ENCODE measurements at regions not wholly inside any gene's neighbourhood (a gene's known extent, or its start where the extent isn't known, plus 50 kb on each side); places are given as distances from the start of the nearest gene placed in this dataset.

DNA sequence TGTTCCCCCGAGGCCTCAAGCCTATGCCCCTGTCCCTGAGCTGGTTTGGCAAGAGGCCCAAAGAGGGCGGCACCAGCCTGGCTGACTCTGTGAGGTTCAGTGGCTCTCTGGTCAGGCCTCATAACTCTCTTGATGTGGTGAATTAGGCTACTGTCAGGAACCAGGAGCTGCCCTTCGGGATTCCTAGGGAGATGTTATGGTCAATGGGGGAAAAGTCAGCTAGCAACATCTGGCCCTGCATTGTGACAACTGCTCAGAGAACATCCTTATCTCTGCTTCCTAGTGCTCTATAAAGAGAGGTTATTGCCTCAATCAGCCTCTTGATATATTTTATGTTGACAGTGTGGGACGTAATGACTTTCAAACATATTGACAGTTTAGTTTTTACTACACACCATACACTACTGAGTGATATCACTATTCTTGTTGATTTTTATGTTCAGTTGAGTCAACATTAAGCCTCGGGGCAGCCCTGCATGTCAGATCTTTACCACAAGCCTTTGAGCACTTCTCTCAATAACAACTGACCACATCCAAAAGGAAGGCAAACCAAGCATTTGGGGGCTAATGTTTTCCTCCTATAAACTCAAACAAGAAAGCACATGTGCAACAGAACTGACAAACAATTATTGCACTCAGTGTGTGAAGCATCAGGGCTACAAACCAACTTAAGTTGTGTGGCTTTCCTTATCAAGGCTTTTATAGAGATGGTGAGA lies 448.3 kb upstream of the SLC14A2 start (continued):
- TF ChIP-seq NANOG (IDR thresholded peaks at IDR 0.05; ENCODE audit: borderline replicate concordance) = no peak

GRCh38 chr18:45167631-45168280 lies 447.5 kb upstream of the SLC14A2 start:
- Mint-ChIP-seq H3K36me3 (ENCODE audit: low read depth) (no peaks in the 10 kb centered on the region), H3K4me1 (no peaks in the 10 kb centered on the region), H3K9me3 (no peaks in the 10 kb centered on the region), H3K27ac (no peak overlapping the region), H3K4me3 (no peak overlapping the region), H3K27me3 (ENCODE audit: insufficient read depth, low read depth, poor library complexity) (no peaks in the 10 kb centered on the region)
- Histone ChIP-seq H3K36me3 (ENCODE audit: insufficient read depth) (no peaks in the 10 kb centered on the region), H3K4me2 (no peak overlapping the region), H3K27ac (ENCODE audit: low read depth) (no peak overlapping the region), H3K79me2 (replicated peaks; ENCODE audit: insufficient read depth) (no peaks in the 10 kb centered on the region), H3K27me3 (ENCODE audit: insufficient read depth) (no peaks in the 10 kb centered on the region), H2AFZ (0 out of 2 replicates have a peak overlapping the region, but pooled peaks have one; percentile 23), H3F3A (replicated peaks; ENCODE audit: low read depth) (no peaks in the 10 kb centered on the region), H4K20me1 (replicated peaks; ENCODE audit: insufficient read depth) (no peaks in the 10 kb centered on the region), H3K4me1 (ENCODE audit: insufficient read depth) (no peaks in the 10 kb centered on the region), H3K9me2 (ENCODE audit: insufficient read depth) (no peaks in the 10 kb centered on the region), H3K4me3 (no peak overlapping the region)
- no peak for ATAC-seq
- DNase-seq (ENCODE audit: low spot score) = no peak
- TF ChIP-seq CTCF (conservative IDR thresholded peaks at IDR 0.05; ENCODE audit: low read depth in 2 of 2) (no peak), EZH2phosphoT487 (IDR thresholded peaks at IDR 0.05; ENCODE audit: unreplicated experiment) (no peak), ZNF331 (CRISPR knock-in tag; IDR thresholded peaks at IDR 0.05; ENCODE audit: low read depth) (no peak), ETS1 (IDR thresholded peaks at IDR 0.05) (no peak), EZH2 (IDR thresholded peaks at IDR 0.05; ENCODE audit: low read depth, unreplicated experiment) (no peak), NANOG (IDR thresholded peaks at IDR 0.05; ENCODE audit: borderline replicate concordance) (no peak), CREB1 (CRISPR knock-in tag; IDR thresholded peaks at IDR 0.05; ENCODE audit: low read depth) (no peak), ZNF114 (CRISPR knock-in tag; IDR thresholded peaks at IDR 0.05) (no peak), POLR2AphosphoS5 (IDR thresholded peaks at IDR 0.05; ENCODE audit: low read depth) (no peak), STAT1 (IDR thresholded peaks at IDR 0.05; ENCODE audit: unreplicated experiment) (no peak)
- TF ChIP-seq, protein P1, sequence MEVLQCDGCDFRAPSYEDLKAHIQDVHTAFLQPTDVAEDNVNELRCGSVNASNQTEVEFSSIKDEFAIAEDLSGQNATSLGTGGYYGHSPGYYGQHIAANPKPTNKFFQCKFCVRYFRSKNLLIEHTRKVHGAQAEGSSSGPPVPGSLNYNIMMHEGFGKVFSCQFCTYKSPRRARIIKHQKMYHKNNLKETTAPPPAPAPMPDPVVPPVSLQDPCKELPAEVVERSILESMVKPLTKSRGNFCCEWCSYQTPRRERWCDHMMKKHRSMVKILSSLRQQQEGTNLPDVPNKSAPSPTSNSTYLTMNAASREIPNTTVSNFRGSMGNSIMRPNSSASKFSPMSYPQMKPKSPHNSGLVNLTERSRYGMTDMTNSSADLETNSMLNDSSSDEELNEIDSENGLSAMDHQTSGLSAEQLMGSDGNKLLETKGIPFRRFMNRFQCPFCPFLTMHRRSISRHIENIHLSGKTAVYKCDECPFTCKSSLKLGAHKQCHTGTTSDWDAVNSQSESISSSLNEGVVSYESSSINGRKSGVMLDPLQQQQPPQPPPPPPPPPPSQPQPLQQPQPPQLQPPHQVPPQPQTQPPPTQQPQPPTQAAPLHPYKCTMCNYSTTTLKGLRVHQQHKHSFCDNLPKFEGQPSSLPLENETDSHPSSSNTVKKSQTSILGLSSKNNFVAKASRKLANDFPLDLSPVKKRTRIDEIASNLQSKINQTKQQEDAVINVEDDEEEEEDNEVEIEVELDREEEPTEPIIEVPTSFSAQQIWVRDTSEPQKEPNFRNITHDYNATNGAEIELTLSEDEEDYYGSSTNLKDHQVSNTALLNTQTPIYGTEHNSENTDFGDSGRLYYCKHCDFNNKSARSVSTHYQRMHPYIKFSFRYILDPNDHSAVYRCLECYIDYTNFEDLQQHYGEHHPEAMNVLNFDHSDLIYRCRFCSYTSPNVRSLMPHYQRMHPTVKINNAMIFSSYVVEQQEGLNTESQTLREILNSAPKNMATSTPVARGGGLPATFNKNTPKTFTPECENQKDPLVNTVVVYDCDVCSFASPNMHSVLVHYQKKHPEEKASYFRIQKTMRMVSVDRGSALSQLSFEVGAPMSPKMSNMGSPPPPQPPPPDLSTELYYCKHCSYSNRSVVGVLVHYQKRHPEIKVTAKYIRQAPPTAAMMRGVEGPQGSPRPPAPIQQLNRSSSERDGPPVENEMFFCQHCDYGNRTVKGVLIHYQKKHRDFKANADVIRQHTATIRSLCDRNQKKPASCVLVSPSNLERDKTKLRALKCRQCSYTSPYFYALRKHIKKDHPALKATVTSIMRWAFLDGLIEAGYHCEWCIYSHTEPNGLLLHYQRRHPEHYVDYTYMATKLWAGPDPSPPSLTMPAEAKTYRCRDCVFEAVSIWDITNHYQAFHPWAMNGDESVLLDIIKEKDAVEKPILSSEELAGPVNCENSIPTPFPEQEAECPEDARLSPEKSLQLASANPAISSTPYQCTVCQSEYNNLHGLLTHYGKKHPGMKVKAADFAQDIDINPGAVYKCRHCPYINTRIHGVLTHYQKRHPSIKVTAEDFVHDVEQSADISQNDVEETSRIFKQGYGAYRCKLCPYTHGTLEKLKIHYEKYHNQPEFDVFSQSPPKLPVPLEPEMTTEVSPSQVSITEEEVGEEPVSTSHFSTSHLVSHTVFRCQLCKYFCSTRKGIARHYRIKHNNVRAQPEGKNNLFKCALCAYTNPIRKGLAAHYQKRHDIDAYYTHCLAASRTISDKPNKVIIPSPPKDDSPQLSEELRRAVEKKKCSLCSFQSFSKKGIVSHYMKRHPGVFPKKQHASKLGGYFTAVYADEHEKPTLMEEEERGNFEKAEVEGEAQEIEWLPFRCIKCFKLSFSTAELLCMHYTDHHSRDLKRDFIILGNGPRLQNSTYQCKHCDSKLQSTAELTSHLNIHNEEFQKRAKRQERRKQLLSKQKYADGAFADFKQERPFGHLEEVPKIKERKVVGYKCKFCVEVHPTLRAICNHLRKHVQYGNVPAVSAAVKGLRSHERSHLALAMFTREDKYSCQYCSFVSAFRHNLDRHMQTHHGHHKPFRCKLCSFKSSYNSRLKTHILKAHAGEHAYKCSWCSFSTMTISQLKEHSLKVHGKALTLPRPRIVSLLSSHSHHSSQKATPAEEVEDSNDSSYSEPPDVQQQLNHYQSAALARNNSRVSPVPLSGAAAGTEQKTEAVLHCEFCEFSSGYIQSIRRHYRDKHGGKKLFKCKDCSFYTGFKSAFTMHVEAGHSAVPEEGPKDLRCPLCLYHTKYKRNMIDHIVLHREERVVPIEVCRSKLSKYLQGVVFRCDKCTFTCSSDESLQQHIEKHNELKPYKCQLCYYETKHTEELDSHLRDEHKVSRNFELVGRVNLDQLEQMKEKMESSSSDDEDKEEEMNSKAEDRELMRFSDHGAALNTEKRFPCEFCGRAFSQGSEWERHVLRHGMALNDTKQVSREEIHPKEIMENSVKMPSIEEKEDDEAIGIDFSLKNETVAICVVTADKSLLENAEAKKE (CRISPR knock-in tag; IDR thresholded peaks at IDR 0.05) = no peak
